Germinal center (tissue), 1 donor: ENCODE measurements at regions not wholly inside any gene's neighbourhood (a gene's known extent, or its start where the extent isn't known, plus 50 kb on each side); places are given as distances from the start of the nearest gene placed in this dataset.
"Not testable (repeated sequence)": the region's sequence is repeated elsewhere in the genome, so short reads cannot be mapped to it uniquely, and the experiment has no call there.

Experiments
- DNase-seq: peaks from one replicate; pipeline ENCODE4 v3.0.0; 2012; ENCODE audit warnings: mixed read lengths, low spot score

DNA sequence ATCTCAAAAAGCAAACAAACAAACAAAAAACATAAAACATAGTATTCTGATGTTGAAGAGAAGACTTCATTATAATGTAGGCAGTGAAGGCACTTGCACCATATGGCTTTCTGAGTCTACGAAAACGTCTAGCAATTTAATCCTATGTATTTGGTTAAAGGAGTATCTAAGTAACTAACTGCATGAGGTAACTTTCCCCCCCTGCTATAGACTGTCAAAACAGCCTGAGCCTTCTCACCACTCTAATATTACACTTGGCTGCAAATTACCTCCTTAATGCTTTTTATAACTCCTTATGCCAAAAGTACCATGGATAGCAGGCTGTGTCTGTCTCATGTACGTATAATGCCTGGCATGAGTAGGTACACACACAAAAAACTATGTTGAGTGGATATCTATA lies 607.6 kb upstream of the FLRT2 start:
- no peak for DNase-seq

DNA sequence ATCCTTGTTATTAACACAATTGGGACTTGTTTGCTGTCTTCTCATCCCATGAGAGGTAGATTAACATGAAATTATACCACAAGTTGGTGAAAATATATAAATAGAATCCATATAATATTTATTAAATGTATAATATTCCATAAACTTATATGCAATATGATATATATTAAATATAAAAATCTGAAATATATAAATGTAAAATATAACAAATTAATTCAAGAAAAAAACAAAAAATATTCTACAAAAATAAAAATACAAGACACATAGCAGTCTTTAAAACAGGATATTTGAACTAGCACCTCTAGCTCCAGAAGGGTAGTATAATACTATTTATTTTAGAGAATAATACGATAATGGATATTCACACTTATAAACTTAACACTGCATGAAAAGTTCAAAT lies 603.3 kb upstream of the FLRT2 start:
- DNase-seq, result no peak

- no peak for DNase-seq
Measured at GRCh38 chr14:84927096-84927827, 602.7 kb upstream of the FLRT2 start.

- DNase-seq, result no peak
Measured at GRCh38 chr14:84929086-84929485, 600.9 kb upstream of the FLRT2 start.

DNA sequence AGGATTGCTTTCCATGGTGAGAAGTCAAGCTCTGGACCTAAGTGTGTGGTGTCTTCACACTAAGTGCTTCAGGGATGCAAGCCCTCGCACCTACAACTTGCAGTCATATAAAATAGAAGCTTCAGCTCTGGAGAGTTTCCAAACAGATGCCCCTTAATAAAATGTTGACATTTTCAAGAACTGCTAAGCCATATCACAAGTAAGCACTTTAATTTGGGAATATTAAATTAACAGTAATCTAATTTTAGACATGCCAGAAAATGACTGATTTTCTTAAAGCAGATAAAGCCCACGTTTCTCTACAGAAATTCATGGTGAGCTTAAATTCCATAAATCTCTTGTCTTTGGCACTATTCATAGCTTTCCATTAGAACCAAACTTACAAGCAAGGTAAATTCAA lies 600.1 kb upstream of the FLRT2 start:
- DNase-seq, result no peak

DNA sequence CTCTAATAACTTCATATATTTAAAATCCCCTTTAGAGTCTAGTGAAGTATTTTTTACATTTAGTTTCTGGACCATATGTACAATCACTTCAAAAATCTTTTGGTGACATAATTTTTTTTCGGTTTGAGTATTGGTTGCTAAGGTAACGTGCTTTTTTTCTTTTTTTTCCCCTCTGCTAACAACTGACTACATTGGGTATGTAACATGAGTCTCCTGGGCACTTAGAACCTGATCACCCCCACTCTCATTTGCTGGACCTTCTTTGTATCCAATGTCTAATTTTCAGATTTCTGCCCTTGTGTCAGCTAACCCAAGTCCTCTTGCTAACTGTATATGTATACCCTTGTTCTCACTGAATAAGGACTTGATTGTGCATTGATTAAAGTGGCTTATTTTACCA lies 592.9 kb upstream of the FLRT2 start:
- no peak for DNase-seq

DNA sequence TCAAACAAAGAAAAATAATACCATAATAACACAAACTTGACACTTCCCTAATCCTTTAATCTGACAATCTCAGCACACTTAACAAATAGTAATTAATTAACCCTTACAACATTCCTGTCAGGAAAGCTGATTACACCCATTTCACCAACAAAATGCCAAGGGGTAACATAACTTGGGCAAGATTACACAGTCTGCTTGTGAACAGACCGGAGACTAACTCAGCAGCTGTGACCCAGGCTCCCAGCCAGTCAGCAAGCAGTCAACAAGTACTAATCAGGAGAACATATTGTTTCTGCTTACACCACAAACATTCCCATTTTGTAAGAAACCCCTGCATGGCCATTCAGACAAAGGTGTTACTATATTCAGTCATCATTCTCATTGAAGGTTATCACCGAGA lies 592.5 kb upstream of the FLRT2 start:
- no peak for DNase-seq

DNA sequence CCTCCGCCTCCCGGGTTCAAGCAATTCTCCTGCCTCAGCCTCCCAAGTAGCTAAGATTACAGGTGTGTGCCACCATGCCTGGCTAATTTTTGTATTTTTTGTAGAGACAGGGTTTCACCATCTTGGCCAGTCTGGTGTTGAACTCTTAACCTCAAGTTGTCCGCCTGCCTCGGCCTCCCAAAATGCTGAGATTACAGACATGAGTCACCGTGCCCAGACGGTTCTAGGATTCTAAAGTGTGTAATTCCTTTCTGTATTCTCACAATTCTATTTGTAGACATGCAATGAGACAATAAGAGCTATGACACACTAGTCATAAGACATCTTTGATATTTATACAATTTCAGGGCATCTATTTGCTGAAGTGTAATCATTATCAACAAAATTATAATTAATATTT lies 585.0 kb upstream of the FLRT2 start:
- DNase-seq, result not testable (repeated sequence)

DNA sequence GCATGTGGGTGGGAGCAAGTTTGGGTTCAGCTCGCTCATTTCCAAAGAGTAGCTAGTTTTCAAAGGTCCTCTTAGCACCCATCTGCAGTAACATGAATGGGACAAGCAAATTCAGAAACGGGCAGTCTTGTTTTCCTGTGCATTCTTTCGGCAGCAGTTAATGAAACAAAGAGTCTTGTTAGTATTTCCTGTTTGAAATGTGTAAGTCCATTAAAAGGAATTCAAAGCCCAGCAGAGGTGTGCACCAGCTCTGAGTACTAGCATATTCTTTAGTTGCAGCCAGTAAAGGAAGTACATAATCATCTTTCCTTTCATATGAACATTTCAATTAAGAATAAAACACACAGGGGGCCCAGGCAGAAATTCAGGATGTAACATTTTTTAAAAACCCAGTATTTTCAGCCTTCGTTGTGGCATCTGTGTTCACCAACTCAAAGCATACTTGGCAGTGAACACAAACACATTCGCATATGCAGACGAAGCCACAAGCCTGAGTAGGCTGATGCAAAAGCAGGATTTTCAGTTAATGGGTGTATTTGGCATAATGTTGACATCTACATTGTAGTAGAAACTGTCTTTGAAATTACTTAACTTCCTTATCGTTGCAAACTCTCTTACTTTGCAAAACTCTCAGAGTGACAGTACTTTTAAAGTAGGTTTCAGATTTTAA lies 570.0 kb upstream of the FLRT2 start:
- no peak for DNase-seq

DNA sequence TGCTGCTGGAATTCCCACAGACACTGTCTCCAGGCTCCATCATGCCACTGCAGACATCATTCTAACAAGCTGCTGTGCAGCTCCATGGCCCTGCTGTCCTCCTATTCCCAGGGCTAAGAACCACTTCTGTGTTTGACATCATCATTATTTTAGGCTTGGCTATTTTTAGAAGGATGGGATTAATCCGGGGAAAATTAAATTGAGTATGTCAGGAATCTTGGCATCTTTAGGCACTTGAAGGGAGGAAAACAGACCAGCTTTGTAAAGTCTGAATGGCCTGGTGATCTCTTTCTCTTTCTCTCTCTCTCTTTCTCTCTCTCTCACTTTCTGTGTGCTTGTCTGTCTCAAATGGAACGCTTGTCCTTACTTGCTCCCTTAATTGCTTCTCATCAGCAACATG lies 568.3 kb upstream of the FLRT2 start:
- no peak for DNase-seq

DNA sequence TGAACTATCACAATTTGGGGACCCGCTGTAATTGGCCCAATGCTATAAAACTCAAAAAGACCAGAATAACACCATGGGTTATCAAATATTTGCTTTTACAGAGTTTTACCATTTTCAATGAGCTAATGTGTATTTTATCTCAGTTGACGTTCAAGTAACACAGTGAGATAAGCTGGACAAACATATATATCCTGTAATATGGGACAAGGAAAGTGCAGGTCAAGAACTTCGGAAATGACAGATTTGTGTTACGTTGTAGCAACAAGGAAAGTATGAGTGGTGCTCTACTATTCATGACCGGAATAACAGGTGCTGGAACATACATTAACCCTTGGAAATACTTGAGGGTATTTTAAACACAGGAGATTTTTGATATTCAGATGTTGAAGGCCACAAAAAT lies 566.4 kb upstream of the FLRT2 start:
- no peak for DNase-seq

DNA sequence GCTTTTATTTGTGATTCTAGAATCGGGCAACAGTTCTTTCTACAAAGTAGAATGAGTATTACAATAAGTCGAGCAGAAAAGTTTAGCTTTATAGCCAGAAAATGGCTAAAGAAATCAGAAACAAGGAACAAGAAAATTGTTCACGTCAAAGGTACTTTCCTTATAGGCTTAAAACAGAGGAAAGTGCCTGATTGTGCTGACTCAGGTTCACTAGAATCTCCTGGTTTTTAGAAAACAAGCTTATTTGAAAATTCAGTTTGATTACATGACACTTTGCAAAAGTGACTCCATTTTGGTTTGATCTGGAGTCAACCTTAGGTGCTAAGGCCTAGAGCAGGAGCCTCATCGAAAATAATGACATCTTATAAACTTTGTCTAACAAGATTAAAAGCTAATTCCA lies 564.7 kb upstream of the FLRT2 start:
- DNase-seq, result no peak

- no peak for DNase-seq
Measured at GRCh38 chr14:84969501-84969900, 560.4 kb upstream of the FLRT2 start.

DNA sequence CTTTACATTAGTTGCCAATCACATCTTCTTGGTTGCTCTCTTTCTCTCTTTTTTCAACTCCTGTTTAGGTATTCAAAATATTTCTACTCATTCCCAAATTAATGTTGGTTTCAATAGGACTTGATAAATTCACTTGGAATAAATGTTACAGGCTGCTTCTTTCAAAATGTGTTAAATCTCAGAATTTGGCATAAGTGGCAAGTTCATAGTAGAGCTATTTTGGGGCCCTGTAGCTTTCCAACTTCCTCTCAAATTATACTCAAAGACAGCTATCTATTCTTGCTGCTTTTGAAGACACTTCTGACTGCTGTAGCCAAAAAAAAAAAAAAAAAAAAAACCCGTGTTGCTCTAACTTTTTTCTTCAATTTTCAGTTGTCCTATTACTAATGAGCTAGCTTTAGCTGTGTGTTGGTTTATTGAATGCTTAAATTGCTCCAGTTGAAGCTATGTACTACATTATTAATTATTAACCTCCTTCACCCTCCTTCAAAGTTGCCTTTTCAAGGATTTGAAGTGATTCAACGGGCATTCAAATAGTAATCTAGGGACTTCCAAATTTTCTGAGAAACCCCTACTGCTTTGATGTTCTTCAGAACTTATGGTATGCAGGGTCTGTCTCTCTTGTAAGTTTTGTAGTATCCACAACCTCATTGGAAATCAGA lies 554.6 kb upstream of the FLRT2 start:
- no peak for DNase-seq

GRCh38 chr14:84976805-84977204 lies 553.1 kb upstream of the FLRT2 start:
- DNase-seq, result no peak

GRCh38 chr14:84987042-84987441 lies 542.9 kb upstream of the FLRT2 start:
- DNase-seq, result no peak

- DNase-seq, result no peak
Measured at GRCh38 chr14:84988357-84988756, 541.6 kb upstream of the FLRT2 start.

DNA sequence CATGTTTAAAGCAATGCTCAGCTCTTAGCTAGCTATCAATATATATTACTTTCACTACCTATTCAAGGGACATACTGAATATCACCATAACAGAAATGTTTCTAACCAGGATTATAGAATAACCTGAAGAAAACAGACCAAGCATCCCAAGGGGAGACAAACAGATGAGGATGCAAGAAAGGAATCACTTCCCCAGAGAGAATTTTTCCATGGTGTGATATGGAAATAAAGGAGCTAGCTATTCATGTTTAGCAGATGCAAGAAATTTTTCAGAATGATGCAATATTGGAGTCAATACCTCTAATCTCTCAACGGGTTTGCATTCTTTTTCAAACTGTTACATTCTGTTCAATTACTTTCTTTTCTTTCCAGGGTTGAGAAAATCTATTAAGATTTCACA lies 538.9 kb upstream of the FLRT2 start:
- DNase-seq, result no peak

GRCh38 chr14:84998216-84998615 lies 531.7 kb upstream of the FLRT2 start:
- DNase-seq, result no peak

- DNase-seq, result no peak
Measured at GRCh38 chr14:85002846-85003245, 527.1 kb upstream of the FLRT2 start.

DNA sequence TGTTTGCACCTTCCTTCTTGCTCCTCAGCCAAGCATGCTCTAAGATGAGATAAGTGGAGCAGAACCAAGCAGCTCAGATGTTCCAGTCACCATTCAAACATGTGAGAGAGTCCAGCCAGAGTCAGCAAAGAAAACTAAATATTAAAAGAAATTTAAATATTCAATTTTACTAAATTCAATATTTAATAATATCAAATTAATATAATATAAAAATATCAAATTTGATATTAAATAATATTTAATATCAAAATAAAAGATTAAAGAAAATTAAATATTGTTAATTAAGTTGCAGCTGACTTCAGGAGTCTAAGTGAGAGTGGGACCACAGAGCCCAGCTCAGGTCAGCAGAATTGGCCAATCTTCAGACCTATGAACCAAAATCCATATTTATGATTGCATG lies 526.1 kb upstream of the FLRT2 start:
- no peak for DNase-seq

- DNase-seq, result no peak
Measured at GRCh38 chr14:85009506-85009905, 520.4 kb upstream of the FLRT2 start.

DNA sequence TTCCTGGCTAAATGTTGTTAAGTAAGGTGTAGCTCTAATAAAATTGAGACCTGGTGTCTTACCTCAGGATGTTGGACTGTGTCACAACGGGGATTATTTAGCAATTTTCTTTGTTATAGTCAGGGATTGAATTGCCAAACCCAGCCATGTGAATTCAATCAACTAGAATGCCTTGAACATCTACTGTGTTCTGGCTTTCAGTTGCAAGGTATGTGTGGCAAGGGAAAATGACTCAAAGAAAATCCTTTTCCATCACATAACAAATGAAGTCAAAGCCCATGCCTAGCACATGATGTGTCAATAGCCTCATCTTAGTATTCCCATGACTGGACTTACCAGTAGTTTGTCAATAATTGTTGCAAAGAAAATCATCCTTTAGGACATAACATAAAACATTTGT lies 519.8 kb upstream of the FLRT2 start:
- DNase-seq, result no peak

- no peak for DNase-seq
Measured at GRCh38 chr14:85016496-85016895, 513.4 kb upstream of the FLRT2 start.
